GM23248 (cell line): ENCODE measurements at regions not wholly inside any gene's neighbourhood (a gene's known extent, or its start where the extent isn't known, plus 50 kb on each side); places are given as distances from the start of the nearest gene placed in this dataset.

Experiments used
- DNase-seq: peaks from one replicate; pipeline ENCODE4 v3.0.0-alpha.2; 2015
- H2AFZ ChIP-seq: fragments of 200-600 bp; sonication (generic); 2 replicates; pipeline ENCODE4 v1.6.1; 2016; ENCODE audit warnings: antibody characterized with exemption
- H3F3A ChIP-seq: fragments of 200-600 bp; sonication (generic); 2 replicates; pipeline ENCODE4 v1.6.1; 2016; ENCODE audit warnings: mild to moderate bottlenecking, antibody characterized with exemption, mixed run types; ENCODE audit not compliant: insufficient read depth
- H3K27ac ChIP-seq: fragments of 200-600 bp; sonication (generic); 2 replicates; pipeline ENCODE4 v1.5.1; 2016; ENCODE audit warnings: mild to moderate bottlenecking
- H3K27me3 ChIP-seq: fragments of 200-600 bp; sonication (generic); replicated peaks from 2 replicates; pipeline ENCODE4 v1.6.1; 2016; ENCODE audit warnings: mild to moderate bottlenecking; ENCODE audit not compliant: insufficient read depth
- H3K36me3 ChIP-seq: fragments of 200-600 bp; sonication (generic); 2 replicates; pipeline ENCODE4 v1.6.1; 2016; ENCODE audit warnings: low read depth, mild to moderate bottlenecking
- H3K4me1 ChIP-seq: fragments of 200-600 bp; sonication (generic); 2 replicates; pipeline ENCODE4 v1.6.1; 2016; ENCODE audit warnings: mild to moderate bottlenecking; ENCODE audit not compliant: insufficient read depth
- H3K4me2 ChIP-seq: fragments of 200-600 bp; sonication (generic); one replicate; pipeline ENCODE4 v1.6.1; 2016; ENCODE audit warnings: mild to moderate bottlenecking; ENCODE audit not compliant: unreplicated experiment
- H3K4me3 ChIP-seq: fragments of 200-600 bp; sonication (generic); 2 replicates; pipeline ENCODE4 v1.5.1; 2016; ENCODE audit warnings: mild to moderate bottlenecking
- H3K79me2 ChIP-seq: fragments of 200-600 bp; sonication (generic); 2 replicates; pipeline ENCODE4 v1.6.1; 2016; ENCODE audit warnings: mild to moderate bottlenecking; ENCODE audit not compliant: insufficient read depth
- H3K9ac ChIP-seq: fragments of 200-600 bp; sonication (generic); 2 replicates; pipeline ENCODE4 v1.6.1; 2016; ENCODE audit warnings: mild to moderate bottlenecking
- H3K9me2 ChIP-seq: fragments of 200-600 bp; sonication (generic); 2 replicates; pipeline ENCODE4 v1.6.1; 2016; ENCODE audit warnings: mixed run types, mild to moderate bottlenecking, moderate library complexity; ENCODE audit not compliant: insufficient read depth
- H3K9me3 ChIP-seq: fragments of 200-600 bp; sonication (generic); one replicate; pipeline ENCODE4 v1.6.1; 2017; ENCODE audit warnings: low read depth
- H4K20me1 ChIP-seq: fragments of 200-600 bp; sonication (generic); 2 replicates; pipeline ENCODE4 v1.6.0; 2016; ENCODE audit not compliant: insufficient read depth
- EZH2 ChIP-seq: fragments of 200-600 bp; sonication (generic); IDR thresholded peaks from 2 replicates; pipeline ENCODE4 v1.6.1; 2018; ENCODE audit warnings: antibody characterized with exemption, mild to moderate bottlenecking; ENCODE audit not compliant: insufficient read depth, poor library complexity, severe bottlenecking
- EZH2phosphoT487 ChIP-seq: fragments of 200-600 bp; sonication (generic); IDR thresholded peaks from 2 replicates; pipeline ENCODE4 v1.6.1; 2018; ENCODE audit warnings: antibody characterized with exemption, moderate library complexity, mild to moderate bottlenecking, low read depth; ENCODE audit not compliant: insufficient read depth
- WGBS, 2 experiments: methylation state at CpG; one replicate each; pipeline ENCODE4 v1.1.6; 2015 to 2017; ENCODE audit warnings: low lambda C conversion rate in 2 of 2, low coverage in 1 of 2; ENCODE audit errors: missing lambda C conversion rate in 2 of 2; 5-methylcytosine and 5-hydroxymethylcytosine counted together
- in situ Hi-C: fragments of 300-500 bp; cut with MboI; formaldehyde crosslinking; loops from 2 replicates; pipeline ENCODE4 v1.15.0; 2020

DNA sequence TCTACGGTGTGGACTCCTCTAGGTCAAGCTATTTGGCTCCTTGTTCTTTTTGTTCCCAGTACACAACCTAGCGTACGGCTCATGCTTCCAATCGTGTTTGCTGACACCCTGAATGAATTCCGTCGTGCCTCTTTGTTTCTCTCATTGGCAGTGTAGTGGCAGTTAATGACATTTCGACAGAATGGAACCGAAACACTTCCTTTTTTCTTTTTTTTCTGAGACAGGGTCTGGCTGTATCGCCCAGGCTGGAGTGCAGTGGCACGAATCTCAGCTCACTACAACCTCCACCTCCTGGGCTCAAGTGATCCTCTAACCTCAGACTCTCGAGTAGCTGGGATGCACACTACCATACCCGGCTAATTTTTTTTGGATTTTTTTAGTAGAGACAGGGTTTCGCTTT is 113.3 kb upstream of the ATP6AP2 start:
- Histone ChIP-seq H3K27me3 (no peaks in the 10 kb centered on the region), H3K9ac (no peak overlapping the region), H3F3A (no peaks in the 10 kb centered on the region), H3K9me2 (no peaks in the 10 kb centered on the region), H3K4me1 (no peaks in the 10 kb centered on the region), H3K9me3 (no peaks in the 10 kb centered on the region), H4K20me1 (no peaks in the 10 kb centered on the region), H2AFZ (no peak overlapping the region), H3K36me3 (no peaks in the 10 kb centered on the region), H3K79me2 (no peaks in the 10 kb centered on the region), H3K27ac (no peak overlapping the region), H3K4me2 (no peak overlapping the region), H3K4me3 (no peak overlapping the region)
- 79% methylated on average over 12 to 13 of the region's 13 CpGs for WGBS, 2 experiments
- in situ Hi-C loops: no loop called here
- no peak for DNase-seq
- TF ChIP-seq EZH2 (no peak), EZH2phosphoT487 (no peak)

DNA sequence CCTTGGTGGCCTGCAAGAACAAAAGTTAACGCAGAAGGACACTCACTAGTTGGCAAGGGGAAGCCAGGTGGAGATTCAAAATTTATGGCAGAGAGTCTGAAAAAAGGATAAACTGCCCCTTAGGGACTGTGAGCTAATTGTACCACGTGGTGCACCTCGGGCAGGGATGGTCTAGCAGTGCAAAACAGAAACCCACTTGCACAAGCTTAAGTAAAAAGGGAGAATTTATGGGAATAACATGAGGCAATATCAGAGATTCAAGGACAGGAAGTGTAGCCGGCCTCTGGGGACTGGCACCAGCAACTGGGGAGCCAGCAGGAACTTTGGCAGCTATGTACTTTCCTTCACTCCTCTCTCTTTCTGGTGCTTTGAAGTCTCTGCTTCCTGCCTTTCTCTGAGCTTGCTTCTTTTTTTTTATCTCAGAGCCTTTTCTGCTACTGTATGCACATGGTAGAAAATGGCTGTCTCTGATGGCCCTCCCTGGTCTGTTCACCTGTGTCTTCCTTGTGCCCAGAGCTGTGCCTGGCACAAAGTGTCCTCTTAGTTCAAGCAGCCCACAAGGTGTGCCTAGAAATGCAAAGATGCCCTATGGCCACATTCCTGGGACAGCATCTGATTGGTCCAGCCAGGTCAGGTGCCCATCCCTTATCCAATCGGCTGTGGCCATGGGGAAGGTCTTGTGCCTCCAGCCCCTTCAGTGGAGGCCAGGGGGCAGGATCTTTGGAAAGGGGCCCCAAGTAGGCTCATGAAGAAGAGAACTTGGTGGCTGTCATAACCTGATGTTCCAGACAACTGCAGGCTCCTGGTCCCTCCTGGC is 114.8 kb upstream of the ATP6AP2 start:
- Histone ChIP-seq H3K4me3 (no peak overlapping the region), H3K9me3 (no peaks in the 10 kb centered on the region), H3K36me3 (no peaks in the 10 kb centered on the region), H3K9ac (no peak overlapping the region), H3K4me1 (no peaks in the 10 kb centered on the region), H3K27me3 (no peaks in the 10 kb centered on the region), H3K9me2 (no peaks in the 10 kb centered on the region), H3K27ac (no peak overlapping the region), H3K79me2 (no peaks in the 10 kb centered on the region), H4K20me1 (no peaks in the 10 kb centered on the region), H3K4me2 (no peak overlapping the region), H3F3A (no peaks in the 10 kb centered on the region), H2AFZ (no peak overlapping the region)
- 42 to 67% methylated on average over 3 to 5 of the region's 5 CpGs for WGBS, 2 experiments
- no peak for TF ChIP-seq EZH2
- TF ChIP-seq EZH2phosphoT487: no peak
- in situ Hi-C loops: no loop called here
- DNase-seq: no peak

DNA sequence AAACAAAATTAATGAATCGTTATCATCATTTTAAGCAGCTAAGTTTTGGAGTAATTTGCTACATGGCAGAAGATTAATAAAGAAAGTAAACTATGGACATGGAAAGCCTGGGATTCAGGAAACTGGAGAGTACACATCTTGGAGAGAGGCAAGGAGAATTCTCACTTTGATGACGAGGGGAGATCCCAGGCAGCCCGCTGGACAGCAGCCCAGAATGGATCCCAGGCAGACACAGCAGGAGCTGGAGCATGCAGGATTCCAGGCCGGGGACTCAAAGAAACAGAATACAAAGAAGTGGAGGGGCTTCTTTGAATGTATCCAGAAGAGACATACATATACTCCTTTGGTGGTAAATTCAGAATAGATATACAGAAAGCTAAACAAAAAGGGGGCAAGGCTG is 118.0 kb upstream of the ATP6AP2 start:
- Histone ChIP-seq H3K36me3 (no peaks in the 10 kb centered on the region), H4K20me1 (no peaks in the 10 kb centered on the region), H3K9me3 (no peaks in the 10 kb centered on the region), H3K79me2 (no peaks in the 10 kb centered on the region), H3K27me3 (no peaks in the 10 kb centered on the region), H3K27ac (no peak overlapping the region), H2AFZ (no peak overlapping the region), H3K4me3 (no peak overlapping the region), H3K4me2 (no peak overlapping the region), H3F3A (no peaks in the 10 kb centered on the region), H3K9ac (no peak overlapping the region), H3K4me1 (no peaks in the 10 kb centered on the region), H3K9me2 (no peaks in the 10 kb centered on the region)
- DNase-seq: no peak
- WGBS, 2 experiments: 14 to 29% methylated on average over 4 of the region's 4 CpGs
- TF ChIP-seq EZH2: no peak
- no peak for TF ChIP-seq EZH2phosphoT487
- in situ Hi-C loops: no loop called here

DNA sequence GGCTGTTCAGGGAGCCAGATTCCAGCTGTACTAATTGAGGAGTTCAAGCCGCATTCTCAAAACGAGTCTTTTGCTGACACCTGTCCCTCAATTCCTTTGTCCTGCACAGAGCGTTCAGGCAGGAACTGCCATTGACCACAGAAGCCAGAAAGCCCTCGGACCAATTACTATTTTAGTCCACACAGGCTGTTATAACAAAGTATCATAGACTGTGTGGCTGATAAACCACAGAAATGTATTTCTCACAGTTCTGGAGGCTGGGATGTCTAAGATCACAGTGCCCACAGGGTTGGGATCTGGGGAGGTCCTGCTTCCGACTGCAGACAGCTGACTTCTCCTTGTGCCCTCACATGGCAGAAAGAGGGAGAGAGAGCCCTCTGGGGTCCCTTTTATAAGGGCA is 119.8 kb upstream of the ATP6AP2 start:
- no peak overlapping the region for H3K9ac ChIP-seq
- H3K79me2 ChIP-seq: no peaks in the 10 kb centered on the region
- no peak overlapping the region for H3K27ac ChIP-seq
- no peak overlapping the region for H3K4me2 ChIP-seq
- no peaks in the 10 kb centered on the region for H3K27me3 ChIP-seq
- no peak overlapping the region for H2AFZ ChIP-seq
- TF ChIP-seq EZH2: no peak
- no peak for TF ChIP-seq EZH2phosphoT487
- H3K4me1 ChIP-seq: no peaks in the 10 kb centered on the region
- no peak overlapping the region for H3K4me3 ChIP-seq
- in situ Hi-C loops: no loop called here
- H3F3A ChIP-seq: no peaks in the 10 kb centered on the region
- H3K9me3 ChIP-seq: no peaks in the 10 kb centered on the region
- 35 to 46% methylated on average over 5 of the region's 5 CpGs for WGBS, 2 experiments
- H3K36me3 ChIP-seq: no peaks in the 10 kb centered on the region
- DNase-seq: no peak
- H4K20me1 ChIP-seq: no peaks in the 10 kb centered on the region
- no peaks in the 10 kb centered on the region for H3K9me2 ChIP-seq
